IPS-NIHi11 (cell line): ENCODE measurements at regions not wholly inside any gene's neighbourhood (a gene's known extent, or its start where the extent isn't known, plus 50 kb on each side); places are given as distances from the start of the nearest gene placed in this dataset.
A peak's percentile ranks its signal among the peaks of the same experiment; 100 is the strongest.

Experiments
- DNase-seq: peaks from one replicate; pipeline ENCODE4 v3.0.0; 2012; ENCODE audit warnings: mixed read lengths, low spot score

DNA sequence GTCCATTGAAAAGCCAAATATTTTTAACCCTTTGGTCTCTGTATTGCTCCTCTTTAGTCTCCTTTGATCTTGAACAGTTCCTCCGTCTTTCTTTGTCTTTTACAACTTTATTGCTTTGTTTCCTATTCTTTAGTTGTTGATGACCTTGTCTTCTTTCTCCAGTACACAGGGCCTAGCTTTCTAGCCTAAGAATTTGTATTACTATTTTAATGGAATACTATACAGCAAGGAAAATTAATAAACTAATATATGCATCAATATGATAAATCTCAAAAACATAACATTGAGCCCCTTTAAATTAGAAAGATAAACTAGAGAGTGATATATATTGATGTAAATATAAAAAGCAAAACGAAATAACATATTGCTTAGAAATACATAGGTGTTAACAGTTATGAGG is 88.7 kb downstream of the NR1D2 start:
- DNase-seq: no peak

DNA sequence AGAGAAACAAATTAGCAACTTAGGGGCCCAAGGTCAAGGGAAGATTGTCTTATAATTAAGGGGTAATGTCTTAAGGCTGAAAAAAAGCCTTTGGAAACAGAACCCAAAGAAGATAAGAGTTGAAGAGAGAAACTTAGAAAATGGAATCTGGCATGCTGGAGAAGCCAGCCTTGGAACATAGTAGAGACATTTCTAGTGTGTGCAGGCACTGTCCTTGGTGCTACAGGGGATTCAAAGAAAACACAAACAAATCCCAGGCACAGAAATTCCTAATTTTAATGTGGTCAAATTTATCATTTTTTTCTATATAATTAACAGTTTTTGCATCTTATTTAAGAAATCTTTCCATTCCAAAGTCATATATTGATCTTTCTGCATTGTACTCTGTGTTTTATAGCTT is 89.4 kb downstream of the NR1D2 start:
- DNase-seq: no peak

DNA sequence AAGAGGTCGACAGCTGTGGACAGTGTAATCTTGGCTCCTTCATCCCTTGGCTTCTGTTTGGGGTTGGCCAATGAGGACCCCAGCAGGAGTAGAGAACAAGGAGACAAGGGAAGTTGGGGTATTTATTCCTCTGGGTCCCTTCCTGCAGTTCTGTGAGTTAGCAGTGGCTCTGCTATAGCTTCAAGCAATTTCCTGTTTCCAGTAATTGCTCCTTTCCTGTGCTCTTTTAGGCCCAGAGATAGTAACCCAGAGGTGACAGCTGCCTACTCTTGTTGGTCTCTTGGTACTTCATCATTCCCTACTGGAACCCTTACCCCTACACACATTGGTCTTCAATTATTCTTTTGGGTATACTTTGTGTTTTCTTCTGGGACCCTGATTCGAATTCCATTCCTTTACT is 92.9 kb downstream of the NR1D2 start:
- DNase-seq: no peak

DNA sequence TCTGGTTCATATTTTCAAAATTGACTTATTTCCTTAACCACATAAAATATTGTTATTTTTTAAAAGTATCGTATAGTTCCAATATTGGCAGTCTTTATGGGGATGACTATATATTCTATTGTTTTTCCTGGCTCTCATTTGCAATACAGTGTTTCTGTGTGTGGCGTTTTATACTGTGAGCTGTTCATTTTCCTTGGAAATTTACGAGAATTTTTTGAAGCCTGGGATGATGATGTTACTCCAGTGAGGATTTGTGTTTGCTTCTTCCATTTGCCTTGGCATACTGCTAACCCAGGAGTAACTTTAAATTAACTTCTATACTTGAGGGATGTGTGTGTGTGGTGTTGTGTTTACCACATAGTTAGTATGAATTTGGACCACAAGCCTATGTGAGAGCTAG is 95.2 kb downstream of the NR1D2 start:
- DNase-seq: no peak

DNA sequence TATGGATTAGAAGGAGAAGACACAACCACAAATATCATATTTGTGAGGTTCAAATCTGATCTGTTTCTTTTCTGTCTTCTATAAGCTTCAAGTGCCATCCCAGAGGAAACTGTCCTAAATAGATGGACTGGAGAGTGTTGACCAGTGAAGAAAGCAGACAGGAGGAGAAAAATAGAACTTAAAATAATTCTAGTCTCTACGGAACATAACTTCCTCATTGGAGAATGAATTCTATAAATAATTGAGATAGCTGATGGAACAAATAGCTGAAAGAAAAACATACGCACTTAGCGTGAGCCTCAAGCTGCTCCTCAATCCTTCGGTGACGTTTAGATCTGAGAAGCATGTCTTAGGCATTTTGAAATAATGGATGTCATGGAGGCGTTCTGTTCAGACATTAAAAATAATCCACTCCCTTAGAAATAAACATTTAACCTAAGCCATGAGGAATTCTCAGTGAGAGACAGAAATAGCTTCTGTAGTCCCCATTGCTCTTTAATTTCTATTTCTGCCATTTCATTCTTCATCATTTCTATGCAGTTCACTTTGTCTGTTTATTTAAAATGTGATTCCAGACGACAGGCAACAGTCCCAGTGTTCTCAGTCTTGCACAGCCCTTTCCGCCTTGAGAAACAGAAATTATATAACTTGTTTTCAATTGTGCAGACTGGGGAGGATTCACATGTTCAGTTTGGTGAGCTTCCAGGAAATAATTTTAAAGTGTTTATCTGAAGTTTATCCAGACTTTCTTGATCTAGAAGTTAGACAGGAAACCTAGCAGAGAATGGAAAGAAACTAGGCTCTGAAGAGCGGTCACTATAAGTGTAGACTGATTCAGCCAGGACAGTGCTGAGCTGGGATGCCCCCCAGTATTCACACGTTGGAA is 97.3 kb downstream of the NR1D2 start:
- no peak for DNase-seq

DNA sequence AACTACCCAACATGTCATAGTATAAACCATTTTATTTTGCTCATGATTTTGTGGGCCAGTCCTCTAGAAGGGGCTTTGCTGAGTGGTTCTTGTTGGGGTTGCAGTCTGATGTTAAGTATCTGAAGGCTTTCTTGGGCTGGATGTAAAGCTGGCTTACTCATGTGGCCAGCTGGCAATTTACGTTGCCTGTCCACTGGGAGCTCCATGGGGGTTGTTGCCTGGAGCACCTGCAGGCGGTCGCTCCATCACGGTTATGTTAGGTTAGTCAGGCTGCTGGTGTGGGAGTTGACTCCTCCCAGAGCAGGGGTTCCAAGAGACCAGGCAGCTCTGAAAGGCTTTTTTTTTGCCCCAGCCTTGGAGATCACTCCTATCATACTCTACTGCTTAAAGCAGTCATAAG is 98.1 kb downstream of the NR1D2 start:
- no peak for DNase-seq

DNA sequence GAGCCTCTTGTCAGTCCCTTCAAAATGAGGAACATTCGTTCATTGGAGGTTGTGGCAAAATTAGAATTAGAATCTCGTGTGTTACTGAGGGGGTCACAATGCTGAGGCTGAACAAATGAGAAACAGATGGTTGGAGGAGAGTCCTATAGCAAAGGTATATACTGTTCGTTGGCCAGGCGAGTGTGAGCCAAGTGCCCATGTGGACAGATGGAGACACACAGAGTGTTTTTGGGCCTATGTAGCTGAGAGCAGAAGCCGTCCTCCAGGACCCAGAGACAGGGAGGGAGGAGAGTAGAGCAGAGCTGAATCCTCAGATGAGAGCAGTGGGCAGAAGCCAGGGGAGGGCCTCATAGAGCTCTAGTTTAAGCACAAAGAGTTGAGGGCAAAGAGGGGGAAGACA is 98.9 kb downstream of the NR1D2 start:
- DNase-seq: no peak

DNA sequence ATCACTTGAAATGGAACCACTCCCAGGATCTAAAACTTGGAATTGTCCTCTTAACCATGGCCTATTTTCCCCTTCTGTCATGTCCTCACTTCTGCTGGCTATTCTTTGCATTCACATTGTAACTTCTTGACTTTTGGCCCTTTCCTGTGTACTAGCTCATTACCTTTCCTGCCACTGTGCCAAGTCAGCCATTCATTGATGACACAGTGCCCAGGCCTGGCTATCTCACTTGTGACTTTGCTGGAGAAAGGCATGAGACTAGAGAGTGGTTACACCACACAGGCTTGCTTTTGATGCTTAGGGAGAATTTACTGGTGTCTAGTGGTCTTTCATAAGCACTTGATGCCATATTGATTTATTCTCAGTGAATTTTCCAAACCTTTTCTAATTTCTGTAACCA is 101.1 kb downstream of the NR1D2 start:
- no peak for DNase-seq

DNA sequence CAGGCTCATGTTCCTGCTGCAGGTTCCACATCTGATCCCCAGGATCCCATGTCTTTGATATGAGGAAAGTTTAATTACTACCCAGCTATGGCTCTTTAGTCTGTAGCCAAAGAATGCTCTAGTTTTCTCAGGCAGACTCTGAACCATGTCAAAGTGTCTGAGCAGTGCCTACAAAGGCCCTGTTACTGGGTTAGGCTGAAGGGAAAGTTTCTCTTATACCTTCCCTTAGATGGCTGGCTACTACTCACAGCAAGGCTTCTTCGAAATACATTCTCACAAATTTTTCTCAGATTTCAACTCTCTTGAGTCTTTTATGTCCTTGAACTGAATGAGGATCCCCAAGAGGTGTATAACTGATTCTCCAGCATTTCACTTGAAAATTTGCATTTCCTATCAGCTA is 102.4 kb downstream of the NR1D2 start:
- DNase-seq: no peak

DNA sequence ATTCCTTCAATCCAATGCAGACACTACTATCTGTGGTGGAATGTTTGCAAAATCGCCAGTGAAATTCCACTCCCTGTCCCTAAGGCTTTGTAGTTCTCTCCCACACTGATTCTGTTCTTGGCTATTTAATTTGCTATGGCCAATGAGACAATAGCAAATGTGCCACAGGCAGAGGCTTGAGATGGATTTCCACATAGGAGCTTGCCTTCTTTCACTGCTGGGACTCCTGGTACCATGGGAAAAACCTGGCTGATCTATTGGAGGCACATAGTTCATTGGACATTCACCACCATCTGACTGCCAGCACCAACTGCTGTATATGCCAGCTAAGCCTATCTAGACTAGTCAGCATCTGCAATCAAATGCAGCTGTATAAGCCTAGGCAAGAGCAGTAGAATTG is 103.8 kb downstream of the NR1D2 start:
- no peak for DNase-seq

DNA sequence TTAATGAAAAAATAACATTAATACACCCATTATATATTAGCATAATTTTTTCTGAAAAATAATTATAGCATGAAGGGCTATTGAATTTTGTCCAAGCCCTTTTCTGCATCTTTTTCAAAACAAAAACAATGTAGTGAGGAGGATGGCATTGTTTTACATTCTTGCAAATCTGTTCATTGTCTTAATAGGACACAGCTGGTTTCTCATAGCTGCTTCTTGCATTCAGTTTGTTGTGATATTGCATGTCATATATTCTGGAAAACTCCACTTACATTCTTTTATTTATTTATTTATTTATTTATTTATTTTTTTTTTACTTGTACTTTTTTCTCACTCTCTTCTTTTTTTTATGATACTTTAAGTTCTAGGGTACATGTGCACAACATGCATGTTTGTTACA is 107.4 kb downstream of the NR1D2 start:
- no peak for DNase-seq

DNA sequence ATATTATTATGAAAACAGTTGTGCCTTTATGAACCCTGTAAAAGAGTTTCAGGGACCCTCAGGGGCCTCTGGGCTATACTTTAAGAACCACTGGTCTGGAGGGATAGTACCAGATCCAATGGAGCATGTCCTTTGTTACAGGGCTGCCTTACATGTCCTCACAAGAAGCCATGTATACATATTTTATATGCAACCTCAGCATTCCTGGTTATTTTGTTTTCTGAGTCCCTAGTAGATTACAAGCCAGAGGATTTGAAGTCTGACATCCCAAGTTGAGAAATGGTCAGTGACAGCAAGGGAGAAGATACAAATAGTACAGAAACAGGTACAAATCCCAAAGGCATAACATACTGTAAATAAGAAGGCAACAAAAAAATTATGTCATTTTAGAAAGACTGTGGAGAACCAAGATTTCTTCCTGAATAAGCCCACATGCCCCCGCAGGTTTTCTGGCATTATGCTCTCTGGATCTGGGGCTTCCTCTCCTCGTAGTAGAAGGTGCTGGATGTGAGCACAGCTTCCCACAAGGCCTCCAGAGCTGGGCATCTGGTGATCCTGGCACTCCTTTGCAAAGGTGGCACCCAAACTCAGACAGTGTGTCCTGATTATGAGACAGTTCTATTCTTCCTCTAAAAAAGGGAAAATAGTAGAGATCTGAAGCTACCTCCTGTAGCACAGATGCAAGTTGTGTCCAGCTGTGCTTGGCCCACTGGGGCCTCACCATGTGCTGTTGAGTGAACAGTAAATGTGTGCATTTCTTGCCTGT is 114.0 kb downstream of the NR1D2 start:
- DNase-seq: no peak

DNA sequence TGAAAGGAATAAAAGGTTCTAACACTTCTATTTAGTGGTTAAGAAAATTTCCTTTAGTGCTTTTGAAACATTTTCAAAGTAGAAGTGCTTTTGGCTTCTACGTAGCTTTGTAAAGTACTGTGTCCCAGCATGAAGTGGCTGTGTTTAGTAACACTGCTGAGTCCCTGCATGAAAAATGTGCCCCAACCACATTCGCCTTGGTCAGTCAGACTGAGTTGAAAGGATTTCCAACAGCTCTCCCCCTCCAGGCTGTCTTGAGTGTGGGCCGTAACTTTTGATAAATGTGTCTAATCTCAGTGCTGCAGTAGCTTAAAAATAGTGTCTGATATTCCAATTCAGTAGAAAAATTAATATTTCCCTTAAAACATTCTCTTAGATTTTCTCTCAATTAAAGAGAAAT is 115.0 kb downstream of the NR1D2 start:
- DNase-seq: peak; percentile 56

DNA sequence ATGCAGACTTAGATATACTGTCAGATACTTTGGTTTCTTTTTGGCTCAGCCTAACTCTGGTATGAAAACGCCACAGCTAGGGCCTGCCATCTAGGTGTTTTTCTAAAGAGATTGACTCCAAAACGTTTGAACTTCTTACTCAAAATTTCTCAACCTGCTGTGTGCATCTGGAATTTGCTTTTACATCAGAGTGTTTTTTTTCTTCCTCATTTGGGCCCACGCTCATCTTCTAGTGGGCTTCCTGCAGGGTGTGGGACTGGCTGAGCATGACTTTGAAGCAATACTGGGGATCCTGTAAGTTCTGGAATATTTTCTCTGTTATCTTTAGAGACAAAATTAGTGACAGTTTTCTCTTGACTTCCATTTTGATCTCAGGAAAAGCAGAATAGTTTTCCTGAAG is 117.8 kb downstream of the NR1D2 start:
- DNase-seq: no peak
